Bronchial epithelial cell (primary cell): ENCODE measurements at regions not wholly inside any gene's neighbourhood (a gene's known extent, or its start where the extent isn't known, plus 50 kb on each side); places are given as distances from the start of the nearest gene placed in this dataset.

Experiments used
- DNase-seq: peaks from one replicate; pipeline ENCODE4 v3.0.0-alpha.2; 2010; ENCODE audit warnings: low read depth
- FAIRE-seq: peaks from 2 replicates; lab custom pipeline; 2011; peaks lifted over from hg19 to GRCh38; lab: Jason Lieb, UNC
- H3K27me3 ChIP-seq: 2 replicates; pipeline ENCODE4 v1.5.1; 2011; ENCODE audit warnings: low read length; ENCODE audit not compliant: control insufficient read depth, insufficient read depth
- H3K36me3 ChIP-seq: 2 replicates; pipeline ENCODE4 v1.5.1; 2011; ENCODE audit warnings: low read length; ENCODE audit not compliant: control insufficient read depth, insufficient read depth
- H3K4me3 ChIP-seq: 2 replicates; pipeline ENCODE4 v1.5.1; 2011; ENCODE audit warnings: mild to moderate bottlenecking, low read depth, low read length, control low read depth
- CTCF ChIP-seq: IDR thresholded peaks from 2 replicates; pipeline ENCODE4 v1.5.1; 2011; ENCODE audit warnings: mild to moderate bottlenecking, moderate library complexity, low read length, control low read depth, inconsistent platforms; ENCODE audit not compliant: insufficient read depth, severe bottlenecking

GRCh38 chr4:81915430-81915829, 443.7 kb upstream of the RASGEF1B start:
- FAIRE-seq (no peak), DNase-seq (no peak)
- H3K36me3 ChIP-seq = no peaks in the 10 kb centered on the region
- no peaks in the 10 kb centered on the region for H3K27me3 ChIP-seq
- H3K4me3 ChIP-seq = no peak overlapping the region
- no peak for TF ChIP-seq CTCF

- FAIRE-seq (no peak), DNase-seq (no peak)
- H3K36me3 ChIP-seq = no peaks in the 10 kb centered on the region
- TF ChIP-seq CTCF = no peak
- H3K27me3 ChIP-seq = no peaks in the 10 kb centered on the region
- H3K4me3 ChIP-seq = no peak overlapping the region
Observed at GRCh38 chr4:81914623-81915022, 442.9 kb upstream of the RASGEF1B start.

GRCh38 chr4:81913427-81913879, 441.7 kb upstream of the RASGEF1B start:
- no peak overlapping the region for H3K4me3 ChIP-seq
- H3K36me3 ChIP-seq = no peaks in the 10 kb centered on the region
- no peaks in the 10 kb centered on the region for H3K27me3 ChIP-seq
- DNase-seq = peak; percentile 43
- peak; percentile 88 for TF ChIP-seq CTCF
- FAIRE-seq = no peak

GRCh38 chr4:81912376-81913030, 440.8 kb upstream of the RASGEF1B start:
- no peak overlapping the region for H3K4me3 ChIP-seq
- no peak for DNase-seq
- H3K36me3 ChIP-seq = no peaks in the 10 kb centered on the region
- H3K27me3 ChIP-seq = no peaks in the 10 kb centered on the region
- FAIRE-seq = no peak
- no peak for TF ChIP-seq CTCF

- no peak for FAIRE-seq
Observed at GRCh38 chr4:81906905-81907304, 435.2 kb upstream of the RASGEF1B start.

More at GRCh38 chr4:81906905-81907304, 435.2 kb upstream of the RASGEF1B start:
- Histone ChIP-seq H3K36me3 (no peaks in the 10 kb centered on the region), H3K27me3 (no peaks in the 10 kb centered on the region), H3K4me3 (no peak overlapping the region)
- no peak for TF ChIP-seq CTCF
- no peak for DNase-seq
